Neuron (in vitro differentiated cells): ENCODE measurements at regions not wholly inside any gene's neighbourhood (a gene's known extent, or its start where the extent isn't known, plus 50 kb on each side); places are given as distances from the start of the nearest gene placed in this dataset.
A peak's percentile ranks its signal among the peaks of the same experiment; 100 is the strongest.

Experiments
- H2AFZ ChIP-seq: one replicate; pipeline ENCODE4 v1.6.1; 2013; ENCODE audit warnings: low read depth, mild to moderate bottlenecking, inconsistent platforms, low read length, moderate library complexity
- H3K27me3 ChIP-seq: one replicate; pipeline ENCODE4 v1.6.1; 2013; ENCODE audit warnings: low read length; ENCODE audit not compliant: insufficient read depth
- H3K36me3 ChIP-seq: one replicate; pipeline ENCODE4 v1.6.1; 2013; ENCODE audit warnings: low read length; ENCODE audit not compliant: insufficient read depth
- H3K4me1 ChIP-seq: one replicate; pipeline ENCODE4 v1.6.1; 2013; ENCODE audit warnings: low read length; ENCODE audit not compliant: insufficient read depth
- H3K4me3 ChIP-seq: 2 replicates; pipeline ENCODE4 v1.5.1; 2013; ENCODE audit warnings: mild to moderate bottlenecking, low read length, moderate library complexity
- H3K9me3 ChIP-seq: one replicate; pipeline ENCODE4 v1.6.1; 2013; ENCODE audit warnings: low read length

DNA sequence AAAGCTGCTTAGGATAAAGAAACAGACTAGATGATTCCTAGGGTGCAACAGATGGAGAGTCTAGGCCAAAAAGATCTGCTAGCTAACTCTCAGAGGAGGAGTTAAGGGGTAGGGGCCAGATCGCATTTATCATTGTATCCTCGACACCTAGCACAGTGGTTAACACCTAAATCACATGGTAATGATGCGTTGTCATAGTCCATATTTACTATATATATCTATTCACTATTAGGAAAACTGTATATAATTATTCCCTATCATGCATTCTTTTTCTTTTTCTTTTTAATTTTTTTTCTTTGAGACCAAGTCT lies 92.8 kb upstream of the SLC44A1 start:
- Histone ChIP-seq H3K27me3 (no peaks in the 10 kb centered on the region), H3K4me3 (no peak overlapping the region), H2AFZ (no peak overlapping the region), H3K9me3 (no peaks in the 10 kb centered on the region), H3K4me1 (peaks cover 12% of the 10 kb centered on the region), H3K36me3 (no peaks in the 10 kb centered on the region)

DNA sequence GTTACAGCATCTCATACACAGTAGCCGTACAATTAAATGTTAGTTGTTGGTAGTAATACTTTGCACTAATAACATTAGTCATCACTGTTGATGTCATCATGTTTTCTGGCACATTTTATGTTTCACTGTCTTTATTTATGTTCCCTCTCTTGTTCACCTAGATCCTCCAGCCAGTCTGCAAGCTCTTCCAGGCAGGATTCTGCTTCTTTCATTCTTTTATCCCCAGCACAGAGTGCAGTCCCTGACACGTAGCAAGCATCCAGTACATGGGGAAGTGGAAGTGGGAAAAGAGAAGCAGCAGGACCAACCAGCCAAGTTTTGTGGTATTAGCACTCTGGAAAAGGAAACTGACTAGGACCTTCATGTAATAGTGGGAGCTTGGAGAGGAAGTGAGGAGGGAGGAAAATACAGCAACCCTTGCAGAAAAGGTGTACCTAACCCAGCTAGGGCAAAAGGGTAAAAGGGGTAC lies 89.7 kb upstream of the SLC44A1 start:
- Histone ChIP-seq H3K4me1 (peaks cover 15% of the 10 kb centered on the region), H3K36me3 (no peaks in the 10 kb centered on the region)

DNA sequence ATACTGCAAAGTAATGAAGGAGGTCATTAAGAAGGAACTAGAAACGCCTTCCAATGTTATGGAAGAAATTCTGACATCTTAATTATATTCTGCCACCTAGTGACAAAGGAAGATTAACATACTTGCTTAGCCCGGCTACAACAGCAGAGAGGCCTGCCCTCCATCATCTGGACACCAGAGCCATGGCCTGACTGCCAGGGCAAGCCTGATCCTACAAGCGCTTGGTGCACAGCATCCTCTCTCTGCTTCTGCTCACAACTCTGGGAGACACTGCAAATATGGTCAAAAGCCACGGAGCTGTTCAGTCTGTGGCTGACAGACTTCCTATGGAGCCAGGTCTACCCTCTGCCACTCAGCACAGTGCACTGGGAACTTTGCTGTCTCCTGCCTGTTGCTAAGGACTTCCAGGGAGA lies 87.3 kb upstream of the SLC44A1 start:
- H3K9me3 ChIP-seq = no peaks in the 10 kb centered on the region
- no peaks in the 10 kb centered on the region for H3K36me3 ChIP-seq
- peaks cover 3% of the 10 kb centered on the region for H3K4me1 ChIP-seq
- no peak overlapping the region for H3K4me3 ChIP-seq
- no peaks in the 10 kb centered on the region for H3K27me3 ChIP-seq
- H2AFZ ChIP-seq = peak overlapping the region; percentile 15

More for the DNA sequence above, 89.7 kb upstream of the SLC44A1 start:
- no peaks in the 10 kb centered on the region for H3K9me3 ChIP-seq
- H3K4me3 ChIP-seq = no peak overlapping the region
- H3K27me3 ChIP-seq = no peaks in the 10 kb centered on the region
- H2AFZ ChIP-seq = no peak overlapping the region

DNA sequence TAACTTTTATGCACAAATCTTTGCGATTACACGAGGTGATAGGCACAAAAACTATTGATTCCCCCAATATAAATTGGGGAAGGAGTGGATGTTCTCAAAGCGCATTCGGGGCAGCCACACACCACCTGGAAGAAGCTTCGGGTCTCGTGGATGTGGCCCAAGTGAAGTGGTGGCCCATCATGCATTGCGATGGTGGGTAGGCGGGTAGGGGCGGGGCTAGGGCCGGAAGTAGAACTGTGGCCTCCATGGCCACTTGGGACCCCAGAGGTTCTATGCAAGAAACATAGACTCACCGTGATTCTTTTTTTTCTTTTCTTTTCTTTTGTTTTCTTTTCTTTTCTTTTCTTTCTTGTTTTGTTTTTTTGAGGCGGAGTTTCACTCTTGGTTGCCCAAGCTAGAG lies 86.4 kb upstream of the SLC44A1 start:
- Histone ChIP-seq H3K9me3 (no peaks in the 10 kb centered on the region), H3K4me1 (peaks cover 3% of the 10 kb centered on the region), H3K36me3 (no peaks in the 10 kb centered on the region), H2AFZ (no peak overlapping the region), H3K4me3 (no peak overlapping the region), H3K27me3 (no peaks in the 10 kb centered on the region)

DNA sequence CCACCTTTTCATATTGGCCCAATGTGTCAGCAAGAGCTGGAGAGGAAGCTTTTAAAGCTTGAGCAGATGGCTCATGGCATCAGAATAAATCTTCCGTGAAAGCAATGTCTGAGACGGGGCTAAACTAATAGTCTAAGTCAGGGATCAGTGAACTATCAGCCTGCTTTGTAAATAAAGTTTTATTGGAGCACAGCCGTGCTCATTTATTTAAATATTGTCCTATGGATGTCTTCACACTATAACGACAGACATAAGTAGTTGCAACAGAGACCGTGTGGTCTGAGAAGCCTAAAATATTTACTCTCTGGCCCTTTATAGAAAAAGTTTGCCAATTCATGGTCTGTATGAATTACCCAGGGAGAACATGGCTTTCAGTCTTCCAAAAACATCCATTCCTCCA lies 85.6 kb upstream of the SLC44A1 start:
- Histone ChIP-seq H2AFZ (no peak overlapping the region), H3K27me3 (no peaks in the 10 kb centered on the region), H3K4me1 (peaks cover 3% of the 10 kb centered on the region)

DNA sequence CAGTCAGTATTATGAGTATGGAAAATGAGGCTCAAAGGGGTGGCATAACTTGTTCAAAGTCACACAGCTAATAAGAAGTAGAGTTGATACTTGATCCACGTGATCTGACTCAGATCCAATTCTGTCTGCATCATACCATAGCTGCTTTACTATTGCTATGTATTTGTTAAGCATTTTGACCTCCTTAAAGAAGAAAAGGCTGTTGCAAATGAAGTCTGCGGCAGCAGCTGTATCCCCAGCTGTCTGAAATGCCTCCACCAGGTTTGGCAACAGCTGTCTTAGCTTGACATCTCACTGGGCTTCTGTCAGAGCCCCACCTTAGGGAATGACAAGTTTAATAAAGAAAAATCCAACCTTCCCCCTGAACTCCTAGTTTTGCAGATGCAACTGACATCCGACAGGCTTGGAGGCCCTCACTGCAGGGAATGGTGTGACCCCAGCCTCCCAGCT lies 75.6 kb upstream of the SLC44A1 start:
- Histone ChIP-seq H2AFZ (no peak overlapping the region), H3K27me3 (peaks cover 2% of the 10 kb centered on the region), H3K4me3 (no peak overlapping the region), H3K36me3 (no peaks in the 10 kb centered on the region), H3K4me1 (no peaks in the 10 kb centered on the region), H3K9me3 (no peaks in the 10 kb centered on the region)

More for the DNA sequence above, 85.6 kb upstream of the SLC44A1 start:
- Histone ChIP-seq H3K4me3 (no peak overlapping the region), H3K36me3 (no peaks in the 10 kb centered on the region), H3K9me3 (no peaks in the 10 kb centered on the region)

DNA sequence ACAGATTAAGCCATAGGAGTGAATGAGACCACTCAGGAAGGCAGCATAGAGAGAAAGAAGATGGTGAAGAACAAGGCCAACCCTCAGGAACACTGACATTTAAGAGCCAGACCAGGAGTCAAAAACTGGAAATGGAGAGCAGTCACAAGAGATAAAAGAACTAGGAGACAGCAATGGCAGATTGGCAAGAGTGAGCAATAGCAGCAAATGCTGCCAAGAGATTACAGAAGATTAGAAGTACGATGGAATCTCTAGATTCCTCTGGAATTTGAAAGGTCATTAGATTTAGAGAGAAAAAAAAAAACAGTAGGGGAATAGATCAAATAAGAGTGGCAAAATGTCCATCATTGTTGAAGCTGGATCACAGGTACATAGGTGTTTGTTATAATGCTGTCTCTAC lies 73.4 kb upstream of the SLC44A1 start:
- H3K9me3 ChIP-seq = no peaks in the 10 kb centered on the region
- H2AFZ ChIP-seq = no peak overlapping the region
- H3K27me3 ChIP-seq = peaks cover 2% of the 10 kb centered on the region
- no peaks in the 10 kb centered on the region for H3K4me1 ChIP-seq
- no peaks in the 10 kb centered on the region for H3K36me3 ChIP-seq
- no peak overlapping the region for H3K4me3 ChIP-seq

DNA sequence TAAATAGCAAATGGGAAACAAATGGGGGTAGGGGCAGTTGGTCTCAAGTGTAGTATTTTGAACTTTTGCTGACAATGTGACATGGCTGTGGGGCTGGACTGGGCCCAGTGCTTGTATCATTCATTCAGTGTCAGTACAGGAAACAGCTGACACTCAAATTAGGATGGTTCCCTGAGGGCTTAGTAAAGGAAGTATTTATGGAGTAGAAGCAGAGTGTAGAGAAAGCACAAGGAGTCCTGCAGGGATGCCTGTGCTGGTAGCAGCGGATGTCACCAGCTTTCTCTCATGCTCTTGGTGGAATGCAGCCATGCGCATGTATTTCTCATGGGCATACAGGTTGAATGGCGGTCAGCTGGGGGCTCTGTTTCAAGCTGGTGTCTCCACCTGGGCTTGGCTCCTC lies 72.9 kb upstream of the SLC44A1 start:
- H3K27me3 ChIP-seq = peaks cover 2% of the 10 kb centered on the region
- no peak overlapping the region for H3K4me3 ChIP-seq
- H3K9me3 ChIP-seq = no peaks in the 10 kb centered on the region
- H3K4me1 ChIP-seq = no peaks in the 10 kb centered on the region
- no peaks in the 10 kb centered on the region for H3K36me3 ChIP-seq
- no peak overlapping the region for H2AFZ ChIP-seq

DNA sequence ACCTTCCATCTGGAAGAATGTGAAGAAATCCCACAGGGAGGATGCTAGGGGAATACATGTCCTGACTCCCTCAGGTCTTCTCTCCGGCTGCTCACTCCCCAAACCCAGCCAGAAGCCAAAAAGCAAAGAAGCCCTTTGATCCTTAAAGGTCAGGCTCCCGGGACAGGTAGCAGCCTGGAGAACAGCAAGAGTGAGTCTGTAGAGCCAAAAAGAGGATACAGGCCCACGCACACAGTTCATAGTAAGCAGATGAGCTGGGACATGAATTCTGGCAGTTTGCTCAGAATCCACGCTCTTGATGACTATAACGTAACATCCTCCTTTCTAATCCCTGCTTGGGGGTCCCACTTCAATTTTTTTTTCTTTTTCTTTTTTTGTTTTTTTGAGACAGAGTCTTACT lies 72.0 kb upstream of the SLC44A1 start:
- peaks cover 2% of the 10 kb centered on the region for H3K27me3 ChIP-seq
- H2AFZ ChIP-seq = no peak overlapping the region
- no peaks in the 10 kb centered on the region for H3K9me3 ChIP-seq
- no peak overlapping the region for H3K4me3 ChIP-seq
- H3K4me1 ChIP-seq = no peaks in the 10 kb centered on the region
- no peaks in the 10 kb centered on the region for H3K36me3 ChIP-seq

DNA sequence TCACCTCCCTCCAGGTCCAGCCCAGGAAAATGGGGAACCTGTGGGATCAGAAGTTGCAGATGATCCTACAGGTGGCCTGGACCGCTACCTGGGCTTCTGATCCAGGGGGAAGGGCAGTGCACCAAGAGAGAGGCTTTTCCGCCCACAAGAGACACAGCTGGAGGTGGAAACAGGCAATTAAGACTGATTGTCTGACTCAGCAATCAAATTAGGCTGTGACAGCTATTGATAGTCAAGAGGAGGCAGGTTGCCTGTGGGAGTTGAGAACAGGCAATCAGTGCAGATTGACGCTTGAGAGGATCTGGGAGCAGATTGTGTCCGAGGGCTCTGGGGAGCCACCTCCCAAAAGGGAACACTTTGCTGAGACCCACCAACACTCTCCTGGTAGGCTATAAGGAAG lies 71.1 kb upstream of the SLC44A1 start:
- Histone ChIP-seq H3K36me3 (no peaks in the 10 kb centered on the region), H3K27me3 (no peaks in the 10 kb centered on the region), H3K9me3 (no peaks in the 10 kb centered on the region), H3K4me3 (no peak overlapping the region), H2AFZ (no peak overlapping the region), H3K4me1 (no peaks in the 10 kb centered on the region)

DNA sequence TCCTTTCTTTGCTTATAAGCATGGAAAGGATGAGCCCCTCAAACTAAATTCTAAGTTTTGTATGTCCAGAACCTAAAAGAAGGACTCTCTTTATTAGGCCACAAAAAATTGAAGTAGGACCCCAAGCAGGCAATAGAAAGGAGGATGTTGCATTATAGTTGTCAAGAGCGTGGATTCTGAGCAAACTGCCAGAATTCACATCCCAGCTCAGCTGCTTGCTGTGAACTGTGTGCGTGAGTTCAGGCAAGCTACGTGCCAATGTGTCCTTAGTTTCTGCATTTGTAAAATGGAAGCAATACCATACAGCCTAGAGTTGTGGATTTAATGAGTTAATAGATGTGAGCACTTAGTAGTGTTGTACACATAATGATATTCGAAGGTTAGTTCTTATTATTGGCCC lies 70.6 kb upstream of the SLC44A1 start:
- H2AFZ ChIP-seq = no peak overlapping the region
- H3K27me3 ChIP-seq = no peaks in the 10 kb centered on the region
- no peaks in the 10 kb centered on the region for H3K9me3 ChIP-seq
- no peaks in the 10 kb centered on the region for H3K36me3 ChIP-seq
- no peak overlapping the region for H3K4me3 ChIP-seq
- no peaks in the 10 kb centered on the region for H3K4me1 ChIP-seq

DNA sequence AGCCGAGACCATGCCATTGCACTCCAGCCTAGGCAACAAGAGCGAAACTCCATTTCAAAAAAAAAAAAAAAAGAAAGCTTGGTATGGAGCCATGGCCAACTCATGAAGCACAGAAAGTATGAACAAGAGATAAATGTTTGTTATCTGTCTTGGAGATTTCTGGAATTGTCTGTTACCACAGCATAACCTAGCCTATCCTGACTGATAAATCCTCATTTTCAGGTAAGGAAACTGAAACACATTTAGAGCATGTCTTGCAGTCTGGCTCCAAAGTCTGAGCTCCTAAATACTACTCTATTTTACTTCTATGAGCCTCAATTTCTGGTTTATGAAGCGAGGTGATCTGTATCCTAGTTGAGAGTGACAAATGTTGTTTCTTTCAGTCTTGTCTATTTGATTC lies 68.3 kb upstream of the SLC44A1 start:
- Histone ChIP-seq H2AFZ (no peak overlapping the region), H3K27me3 (no peaks in the 10 kb centered on the region), H3K36me3 (no peaks in the 10 kb centered on the region), H3K9me3 (no peaks in the 10 kb centered on the region), H3K4me3 (no peak overlapping the region), H3K4me1 (no peaks in the 10 kb centered on the region)

DNA sequence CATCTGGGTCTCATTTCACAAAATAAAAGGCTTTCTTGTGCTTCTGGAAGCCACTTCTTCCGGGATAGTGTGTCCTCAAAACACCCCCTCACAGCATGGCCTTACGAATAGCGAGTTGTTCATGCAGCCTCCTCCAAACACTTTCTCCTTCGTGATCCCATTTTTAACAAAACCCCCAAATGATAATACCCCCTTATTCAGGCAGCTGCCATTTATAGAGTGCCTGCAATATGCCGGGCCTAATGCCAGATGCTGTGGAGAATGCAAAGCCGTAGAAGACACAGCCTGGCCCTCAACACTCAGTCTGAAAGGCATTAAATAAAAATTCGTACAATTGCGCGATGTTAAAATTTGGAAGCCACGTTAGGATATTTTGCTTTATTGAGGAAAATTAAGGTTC lies 66.4 kb upstream of the SLC44A1 start:
- no peaks in the 10 kb centered on the region for H3K27me3 ChIP-seq
- H3K36me3 ChIP-seq = no peaks in the 10 kb centered on the region
- no peak overlapping the region for H2AFZ ChIP-seq
- no peaks in the 10 kb centered on the region for H3K9me3 ChIP-seq
- H3K4me3 ChIP-seq = no peak overlapping the region
- no peaks in the 10 kb centered on the region for H3K4me1 ChIP-seq

DNA sequence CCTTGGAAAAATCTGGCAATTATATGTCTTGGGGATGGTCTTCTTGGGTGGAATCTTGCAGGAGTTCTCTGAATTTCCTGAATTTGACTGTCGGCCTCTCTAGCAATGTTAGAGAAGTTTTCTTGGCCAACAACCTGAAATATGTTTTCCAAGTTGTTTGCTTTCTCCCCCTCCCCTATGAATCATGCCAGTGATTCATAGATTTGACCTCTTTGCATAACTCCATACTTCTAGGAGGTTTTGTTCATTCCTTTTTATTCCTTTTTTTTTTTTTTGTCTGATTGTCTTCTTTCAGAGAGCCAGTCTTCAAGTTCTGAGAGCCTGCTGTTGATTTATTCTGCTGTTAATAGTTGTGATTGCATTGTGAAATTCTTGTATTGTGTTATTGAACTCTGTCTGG lies 56.7 kb upstream of the SLC44A1 start:
- Histone ChIP-seq H3K4me3 (no peak overlapping the region), H2AFZ (no peak overlapping the region), H3K4me1 (no peaks in the 10 kb centered on the region), H3K36me3 (no peaks in the 10 kb centered on the region), H3K9me3 (no peaks in the 10 kb centered on the region), H3K27me3 (no peaks in the 10 kb centered on the region)
